ENCODE measurements at regions not wholly inside any gene's neighbourhood (a gene's known extent, or its start where the extent isn't known, plus 50 kb on each side); places are given as distances from the start of the nearest gene placed in this dataset.

- TF ChIP-seq CTCF (IDR thresholded peaks at IDR 0.05; ENCODE audit: insufficient read depth, low read length, poor library complexity, severe bottlenecking), result no peak
- TF ChIP-seq EZH2phosphoT487 (conservative IDR thresholded peaks at IDR 0.05; ENCODE audit: low read length), result no peak
Measured at GRCh38 chr22:48907591-48907990, 920.1 kb downstream of the BRD1 start.
